Neural cell (in vitro differentiated cells): ENCODE measurements at regions not wholly inside any gene's neighbourhood (a gene's known extent, or its start where the extent isn't known, plus 50 kb on each side); places are given as distances from the start of the nearest gene placed in this dataset.

Experiments used
- H2AFZ ChIP-seq: fragments of 200-600, 300-800 bp; sonication (generic), shearing (Covaris generic); 2 replicates; pipeline ENCODE4 v1.6.0; 2014; ENCODE audit warnings: low read depth, mild to moderate bottlenecking, antibody characterized with exemption, low read length, moderate library complexity
- H3F3A ChIP-seq: fragments of 200-600 bp; shearing (Covaris generic); 2 replicates; pipeline ENCODE4 v1.6.1; 2016; ENCODE audit warnings: mild to moderate bottlenecking, moderate library complexity, mixed read lengths, antibody characterized with exemption, low read length; ENCODE audit not compliant: insufficient read depth, poor library complexity, severe bottlenecking
- H3K27ac ChIP-seq: fragments of 200-600, 300-800 bp; sonication (generic), shearing (Covaris generic); 2 replicates; pipeline ENCODE4 v1.5.1; 2014; ENCODE audit warnings: mild to moderate bottlenecking, low read length, moderate library complexity
- H3K27me3 ChIP-seq: fragments of 300-800, 200-600 bp; sonication (generic), shearing (Covaris generic); 2 replicates; pipeline ENCODE4 v1.6.0; 2014; ENCODE audit warnings: mild to moderate bottlenecking, low read depth, low read length, moderate library complexity; ENCODE audit not compliant: insufficient read depth
- H3K36me3 ChIP-seq: fragments of 300-800, 200-600 bp; sonication (generic), shearing (Covaris generic); 2 replicates; pipeline ENCODE4 v1.5.1; 2014; ENCODE audit warnings: mild to moderate bottlenecking, antibody characterized with exemption, low read length, moderate library complexity; ENCODE audit not compliant: insufficient read depth
- H3K4me2 ChIP-seq: fragments of 300-800, 200-600 bp; sonication (generic), shearing (Covaris generic); 2 replicates; pipeline ENCODE4 v1.6.0; 2014; ENCODE audit warnings: mild to moderate bottlenecking, low read length
- H3K4me3 ChIP-seq: fragments of 300-800, 200-600 bp; sonication (generic), shearing (Covaris generic); 2 replicates; pipeline ENCODE4 v1.5.1; 2014; ENCODE audit warnings: mild to moderate bottlenecking, low read length, moderate library complexity
- H3K79me2 ChIP-seq: fragments of 200-600 bp; shearing (Covaris generic); replicated peaks from 2 replicates; pipeline ENCODE4 v1.6.0; 2014; ENCODE audit warnings: mild to moderate bottlenecking, low read length, moderate library complexity; ENCODE audit not compliant: insufficient read depth
- H3K9ac ChIP-seq: fragments of 300-800, 200-600 bp; sonication (generic), shearing (Covaris generic); 2 replicates; pipeline ENCODE4 v1.6.1; 2016; ENCODE audit warnings: mild to moderate bottlenecking, low read length, mixed read lengths
- H3K9me2 ChIP-seq: fragments of 200-600 bp; shearing (Covaris generic); 2 replicates; pipeline ENCODE4 v1.6.1; 2016; ENCODE audit warnings: mild to moderate bottlenecking, low read length, mixed read lengths; ENCODE audit not compliant: insufficient read depth
- H3K9me3 ChIP-seq: fragments of 200-600, 300-800 bp; sonication (generic), shearing (Covaris generic); 2 replicates; pipeline ENCODE4 v1.6.1; 2016; ENCODE audit warnings: mild to moderate bottlenecking, mixed run types, low read length, moderate library complexity, mixed read lengths
- H4K20me1 ChIP-seq: fragments of 200-600 bp; shearing (Covaris generic); 2 replicates; pipeline ENCODE4 v1.6.1; 2016; ENCODE audit warnings: mild to moderate bottlenecking, mixed run types; ENCODE audit not compliant: insufficient read depth
- CTCF ChIP-seq: fragments of 450-650 bp; IDR thresholded peaks from 2 replicates; pipeline ENCODE4 v1.5.1; 2014; ENCODE audit warnings: antibody characterized with exemption, mild to moderate bottlenecking, moderate library complexity; ENCODE audit not compliant: poor library complexity, severe bottlenecking
- EP300 ChIP-seq: fragments of 450-650 bp; conservative IDR thresholded peaks from 2 replicates; pipeline ENCODE4 v1.6.1; 2014; ENCODE audit warnings: antibody characterized with exemption, mild to moderate bottlenecking, moderate library complexity; ENCODE audit not compliant: poor library complexity, severe bottlenecking
- EZH2 ChIP-seq: fragments of 200-600, 300-800 bp; shearing (Covaris generic), sonication (generic); IDR thresholded peaks from 2 replicates; pipeline ENCODE4 v1.6.1; 2014; ENCODE audit warnings: antibody characterized with exemption, low read length, borderline replicate concordance, mild to moderate bottlenecking; ENCODE audit not compliant: insufficient read depth, poor library complexity, severe bottlenecking
- MXI1 ChIP-seq: fragments of 450-650 bp; conservative IDR thresholded peaks from 2 replicates; pipeline ENCODE4 v1.6.1; 2014; ENCODE audit warnings: antibody characterized with exemption, mild to moderate bottlenecking; ENCODE audit not compliant: poor library complexity, severe bottlenecking
- POLR2AphosphoS5 ChIP-seq: IDR thresholded peaks from 2 replicates; pipeline ENCODE4 v1.6.1; 2012
- RAD21 ChIP-seq: fragments of 450-650 bp; conservative IDR thresholded peaks from 2 replicates; pipeline ENCODE4 v1.6.1; 2014; ENCODE audit warnings: antibody characterized with exemption, mild to moderate bottlenecking, moderate library complexity
- SMC3 ChIP-seq: fragments of 450-650 bp; conservative IDR thresholded peaks from 2 replicates; pipeline ENCODE4 v1.6.1; 2014; ENCODE audit warnings: antibody characterized with exemption, mild to moderate bottlenecking, moderate library complexity; ENCODE audit not compliant: poor library complexity
- TAF1 ChIP-seq: IDR thresholded peaks from 2 replicates; pipeline ENCODE4 v1.6.1; 2012; ENCODE audit warnings: low read depth
- TF ChIP-seq, protein P1 (sequence below): IDR thresholded peaks from 2 replicates; pipeline ENCODE4 v1.6.1; 2012; ENCODE audit warnings: borderline replicate concordance

DNA sequence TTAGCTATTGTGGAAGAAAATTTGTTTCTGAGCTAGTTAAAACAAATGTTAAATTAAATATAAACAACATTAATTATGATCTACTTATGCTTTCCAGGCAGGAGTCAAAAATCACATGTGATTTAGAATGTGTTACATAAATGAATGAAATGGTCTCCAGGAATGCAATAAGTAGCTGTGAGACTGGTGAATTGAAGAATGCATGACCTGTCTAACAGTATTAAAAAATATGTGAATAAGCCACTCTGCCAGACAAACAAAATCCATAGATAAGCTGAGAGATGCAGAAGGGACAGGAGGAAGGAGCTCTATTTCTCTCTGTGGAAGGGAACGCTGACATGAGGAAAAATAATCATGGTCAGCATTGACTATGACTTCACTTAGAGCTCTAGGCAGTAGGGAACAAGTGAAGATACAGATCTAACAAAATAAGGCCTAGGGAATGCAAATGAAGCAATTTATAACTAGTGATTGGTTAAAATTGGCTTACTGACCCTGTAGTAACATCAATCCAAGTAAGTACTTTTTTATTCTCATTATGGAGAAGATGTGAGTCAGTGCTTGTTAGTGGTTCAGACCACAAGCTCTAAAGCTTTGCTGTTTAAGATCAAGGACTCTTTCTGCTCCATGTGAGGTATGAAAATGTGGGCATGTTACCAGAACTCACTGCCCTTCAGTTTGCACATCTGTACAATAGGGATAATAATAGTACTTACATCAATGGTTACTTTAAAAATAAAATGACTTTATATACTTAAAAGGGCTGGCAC, 432.6 kb downstream of the MMUT start:
- no peak overlapping the region for H3K4me2 ChIP-seq
- H3K9me3 ChIP-seq, result no peaks in the 10 kb centered on the region
- H3F3A ChIP-seq, result no peaks in the 10 kb centered on the region
- no peaks in the 10 kb centered on the region for H3K27me3 ChIP-seq
- H3K9ac ChIP-seq, result no peak overlapping the region
- H2AFZ ChIP-seq, result no peak overlapping the region
- no peaks in the 10 kb centered on the region for H4K20me1 ChIP-seq
- TF ChIP-seq POLR2AphosphoS5 (no peak), EZH2 (no peak), RAD21 (no peak), CTCF (no peak)
- no peak overlapping the region for H3K27ac ChIP-seq
- H3K9me2 ChIP-seq, result no peaks in the 10 kb centered on the region
- no peaks in the 10 kb centered on the region for H3K79me2 ChIP-seq
- no peaks in the 10 kb centered on the region for H3K36me3 ChIP-seq
- H3K4me3 ChIP-seq, result no peak overlapping the region

DNA sequence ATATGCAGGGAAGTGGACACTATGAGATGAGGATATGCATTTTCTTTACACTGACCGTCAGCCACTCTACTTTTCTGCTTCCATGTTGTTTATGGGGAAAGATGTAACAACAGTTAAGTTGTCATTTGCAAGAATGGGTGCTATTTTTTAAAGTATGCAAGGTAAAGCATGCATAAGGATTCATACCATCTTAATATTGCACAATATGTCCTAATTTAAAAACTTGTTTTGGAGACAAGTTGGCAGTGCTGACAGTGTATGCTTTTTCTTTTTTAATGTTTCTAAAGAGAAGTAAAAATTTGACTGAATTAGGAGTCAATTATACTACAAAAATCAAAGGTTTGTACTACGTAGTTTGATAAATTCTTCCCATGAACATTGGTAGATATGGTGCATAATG, 435.4 kb downstream of the MMUT start:
- H3K9me2 ChIP-seq, result no peaks in the 10 kb centered on the region
- no peak overlapping the region for H3K27ac ChIP-seq
- TF ChIP-seq TAF1 (no peak), RAD21 (no peak), POLR2AphosphoS5 (no peak), MXI1 (no peak), SMC3 (no peak), CTCF (no peak), EZH2 (no peak), EP300 (no peak)
- TF ChIP-seq, protein P1, sequence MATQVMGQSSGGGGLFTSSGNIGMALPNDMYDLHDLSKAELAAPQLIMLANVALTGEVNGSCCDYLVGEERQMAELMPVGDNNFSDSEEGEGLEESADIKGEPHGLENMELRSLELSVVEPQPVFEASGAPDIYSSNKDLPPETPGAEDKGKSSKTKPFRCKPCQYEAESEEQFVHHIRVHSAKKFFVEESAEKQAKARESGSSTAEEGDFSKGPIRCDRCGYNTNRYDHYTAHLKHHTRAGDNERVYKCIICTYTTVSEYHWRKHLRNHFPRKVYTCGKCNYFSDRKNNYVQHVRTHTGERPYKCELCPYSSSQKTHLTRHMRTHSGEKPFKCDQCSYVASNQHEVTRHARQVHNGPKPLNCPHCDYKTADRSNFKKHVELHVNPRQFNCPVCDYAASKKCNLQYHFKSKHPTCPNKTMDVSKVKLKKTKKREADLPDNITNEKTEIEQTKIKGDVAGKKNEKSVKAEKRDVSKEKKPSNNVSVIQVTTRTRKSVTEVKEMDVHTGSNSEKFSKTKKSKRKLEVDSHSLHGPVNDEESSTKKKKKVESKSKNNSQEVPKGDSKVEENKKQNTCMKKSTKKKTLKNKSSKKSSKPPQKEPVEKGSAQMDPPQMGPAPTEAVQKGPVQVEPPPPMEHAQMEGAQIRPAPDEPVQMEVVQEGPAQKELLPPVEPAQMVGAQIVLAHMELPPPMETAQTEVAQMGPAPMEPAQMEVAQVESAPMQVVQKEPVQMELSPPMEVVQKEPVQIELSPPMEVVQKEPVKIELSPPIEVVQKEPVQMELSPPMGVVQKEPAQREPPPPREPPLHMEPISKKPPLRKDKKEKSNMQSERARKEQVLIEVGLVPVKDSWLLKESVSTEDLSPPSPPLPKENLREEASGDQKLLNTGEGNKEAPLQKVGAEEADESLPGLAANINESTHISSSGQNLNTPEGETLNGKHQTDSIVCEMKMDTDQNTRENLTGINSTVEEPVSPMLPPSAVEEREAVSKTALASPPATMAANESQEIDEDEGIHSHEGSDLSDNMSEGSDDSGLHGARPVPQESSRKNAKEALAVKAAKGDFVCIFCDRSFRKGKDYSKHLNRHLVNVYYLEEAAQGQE, result no peak
- H3K4me2 ChIP-seq, result no peak overlapping the region
- no peaks in the 10 kb centered on the region for H3K27me3 ChIP-seq
- no peaks in the 10 kb centered on the region for H3K36me3 ChIP-seq
- no peaks in the 10 kb centered on the region for H3K9me3 ChIP-seq
- H3F3A ChIP-seq, result no peaks in the 10 kb centered on the region
- H3K4me3 ChIP-seq, result no peak overlapping the region
- no peak overlapping the region for H3K9ac ChIP-seq
- no peak overlapping the region for H2AFZ ChIP-seq
- no peaks in the 10 kb centered on the region for H4K20me1 ChIP-seq
- no peaks in the 10 kb centered on the region for H3K79me2 ChIP-seq
